GM10248 (cell line): ENCODE measurements at regions not wholly inside any gene's neighbourhood (a gene's known extent, or its start where the extent isn't known, plus 50 kb on each side); places are given as distances from the start of the nearest gene placed in this dataset.

Experiments used
- CTCF ChIA-PET: fragments of 300-600 bp; sonication (Branson Sonifier 250); formaldehyde crosslinking; extraction: SDS; loops from one replicate; lab custom pipeline; 2021; ENCODE audit warnings: antibody characterized with exemption; lab: Yijun Ruan, JAX
- POLR2A ChIA-PET: fragments of 350-650 bp; sonication (Branson Sonifier 250); formaldehyde crosslinking; extraction: SDS; loops from one replicate; lab custom pipeline; 2020; ENCODE audit warnings: antibody characterized with exemption; lab: Yijun Ruan, JAX
- DNase-seq: peaks from one replicate; pipeline ENCODE4 v3.0.0; 2012; ENCODE audit errors: extremely low spot score
- CTCF ChIP-seq: IDR thresholded peaks from 2 replicates; pipeline ENCODE4 v1.5.1; 2012; ENCODE audit warnings: mild to moderate bottlenecking, low read depth; ENCODE audit errors: extremely low read depth, missing control alignments, control extremely low read depth

GRCh38 chr12:67112586-67112985 is 156.6 kb upstream of the CAND1 start:
- ChIA-PET CTCF (no interaction called here), POLR2A (no interaction called here)
- no peak for TF ChIP-seq CTCF
- no peak for DNase-seq

- no peak for DNase-seq
- TF ChIP-seq CTCF = no peak
- ChIA-PET CTCF (no interaction called here), POLR2A (no interaction called here)
These were observed 153.0 kb upstream of the CAND1 start for GRCh38 chr12:67116134-67116533.

- no peak for DNase-seq
- ChIA-PET POLR2A (no interaction called here), CTCF (interaction anchor here (1.0 to 1.5 kb wide), 2 partner anchors 8 to 39 kb away, joined by 3 read pairs; no protein-coding TSS in a partner anchor)
- TF ChIP-seq CTCF = no peak
These were observed 146.6 kb upstream of the CAND1 start for GRCh38 chr12:67122584-67122983.

- POLR2A ChIA-PET = no interaction called here
- CTCF ChIA-PET = no interaction called here
- TF ChIP-seq CTCF = no peak
- DNase-seq = no peak
These were observed 131.9 kb upstream of the CAND1 start for GRCh38 chr12:67137256-67137655.

GRCh38 chr12:67141296-67142018 is 127.7 kb upstream of the CAND1 start:
- DNase-seq = no peak
- no peak for TF ChIP-seq CTCF
- POLR2A ChIA-PET = no interaction called here
- CTCF ChIA-PET = interaction anchor here (0.9 to 3.3 kb wide), 3 partner anchors 9 to 20 kb away, joined by 3 to 12 read pairs (median 3); no protein-coding TSS in a partner anchor

GRCh38 chr12:67145692-67146091 is 123.5 kb upstream of the CAND1 start:
- no peak for TF ChIP-seq CTCF
- POLR2A ChIA-PET = no interaction called here
- CTCF ChIA-PET = no interaction called here
- no peak for DNase-seq
